SU-DHL-6 (cell line): ENCODE measurements at regions not wholly inside any gene's neighbourhood (a gene's known extent, or its start where the extent isn't known, plus 50 kb on each side); places are given as distances from the start of the nearest gene placed in this dataset.

Experiments used
- H2AFZ ChIP-seq: fragments of 200-600 bp; sonication (generic); 2 replicates; pipeline ENCODE4 v1.6.1; 2014; ENCODE audit warnings: low read depth, mild to moderate bottlenecking, moderate library complexity, mixed read lengths, antibody characterized with exemption, low read length; ENCODE audit not compliant: severe bottlenecking
- H3F3A ChIP-seq: fragments of 200-600 bp; shearing (Covaris generic); 2 replicates; pipeline ENCODE4 v1.6.0; 2016; ENCODE audit warnings: antibody characterized with exemption, mild to moderate bottlenecking; ENCODE audit not compliant: insufficient read depth
- H3K27ac ChIP-seq: fragments of 200-600 bp; sonication (generic); 2 replicates; pipeline ENCODE4 v1.5.1; 2016; ENCODE audit warnings: low read depth, mild to moderate bottlenecking, low read length, moderate library complexity, mixed read lengths
- H3K27me3 ChIP-seq: fragments of 200-600 bp; sonication (generic), shearing (Covaris generic); 2 replicates; pipeline ENCODE4 v1.6.0; 2014; ENCODE audit warnings: mild to moderate bottlenecking, low read length
- H3K36me3 ChIP-seq: fragments of 200-600 bp; sonication (generic); 2 replicates; pipeline ENCODE4 v1.6.1; 2014; ENCODE audit warnings: mild to moderate bottlenecking, low read length, mixed read lengths
- H3K4me2 ChIP-seq: fragments of 300-600, 200-600 bp; shearing (Covaris generic), sonication (generic); 2 replicates; pipeline ENCODE4 v1.6.0; 2014; ENCODE audit warnings: low read length, low read depth, mild to moderate bottlenecking; ENCODE audit not compliant: poor library complexity, severe bottlenecking
- H3K4me3 ChIP-seq: fragments of 200-600 bp; sonication (generic); 2 replicates; pipeline ENCODE4 v1.5.1; 2014; ENCODE audit warnings: antibody characterized with exemption, low read length, mild to moderate bottlenecking, mixed read lengths; ENCODE audit not compliant: insufficient read depth, poor library complexity, severe bottlenecking
- H3K79me2 ChIP-seq: fragments of 200-600 bp; sonication (generic); 2 replicates; pipeline ENCODE4 v1.6.1; 2014; ENCODE audit warnings: mild to moderate bottlenecking, low read length, moderate library complexity; ENCODE audit not compliant: insufficient read depth
- H3K9ac ChIP-seq: fragments of 200-600 bp; sonication (generic); 2 replicates; pipeline ENCODE4 v1.7.0; 2014; ENCODE audit warnings: mild to moderate bottlenecking, low read length
- H3K9me2 ChIP-seq: fragments of 200-600 bp; sonication (generic); replicated peaks from 2 replicates; pipeline ENCODE4 v1.6.1; 2014; ENCODE audit warnings: low read length; ENCODE audit not compliant: insufficient read depth
- H3K9me3 ChIP-seq: fragments of 200-600 bp; sonication (generic); 2 replicates; pipeline ENCODE4 v1.6.1; 2014; ENCODE audit warnings: low read length, mixed read lengths; ENCODE audit not compliant: insufficient read depth
- H4K20me1 ChIP-seq: fragments of 200-600 bp; sonication (generic); 2 replicates; pipeline ENCODE4 v1.6.1; 2014; ENCODE audit warnings: low read depth, mild to moderate bottlenecking, antibody characterized with exemption, low read length, moderate library complexity, mixed read lengths
- CTCF ChIP-seq: fragments of 200-600 bp; sonication (generic); IDR thresholded peaks from one replicate; pipeline ENCODE4 v1.5.1; 2017; ENCODE audit warnings: antibody characterized with exemption, mild to moderate bottlenecking, low read length, moderate library complexity; ENCODE audit not compliant: insufficient read depth, poor library complexity, severe bottlenecking
- EZH2phosphoT487 ChIP-seq: fragments of 200-600 bp; sonication (generic), shearing (Covaris generic); conservative IDR thresholded peaks from 2 replicates; pipeline ENCODE4 v1.6.1; 2018; ENCODE audit warnings: mild to moderate bottlenecking, antibody characterized with exemption, low read length, moderate library complexity, mixed read lengths

- Histone ChIP-seq H3K4me2 (no peak overlapping the region), H3K79me2 (no peaks in the 10 kb centered on the region), H3F3A (no peaks in the 10 kb centered on the region), H3K4me3 (no peak overlapping the region), H3K36me3 (no peaks in the 10 kb centered on the region), H3K9me2 (no peaks in the 10 kb centered on the region), H3K9me3 (no peaks in the 10 kb centered on the region), H2AFZ (no peak overlapping the region), H3K27me3 (no peaks in the 10 kb centered on the region), H3K9ac (no peak overlapping the region), H4K20me1 (no peaks in the 10 kb centered on the region), H3K27ac (no peak overlapping the region)
- TF ChIP-seq CTCF, result no peak
Observed at GRCh38 chr3:59411694-59412093, 361.9 kb upstream of the CFAP20DC start.

- Histone ChIP-seq H2AFZ (no peak overlapping the region), H3K9ac (no peak overlapping the region), H3K27me3 (no peaks in the 10 kb centered on the region), H3K27ac (no peak overlapping the region), H3K9me2 (no peaks in the 10 kb centered on the region), H3K36me3 (no peaks in the 10 kb centered on the region), H3K4me3 (no peak overlapping the region), H3F3A (no peaks in the 10 kb centered on the region), H4K20me1 (no peaks in the 10 kb centered on the region), H3K9me3 (no peaks in the 10 kb centered on the region), H3K79me2 (no peaks in the 10 kb centered on the region), H3K4me2 (no peak overlapping the region)
- TF ChIP-seq EZH2phosphoT487, result no peak
- TF ChIP-seq CTCF, result no peak
Observed at GRCh38 chr3:59411186-59411585, 361.4 kb upstream of the CFAP20DC start.

- Histone ChIP-seq H3F3A (no peaks in the 10 kb centered on the region), H3K27ac (no peak overlapping the region), H3K36me3 (no peaks in the 10 kb centered on the region), H3K4me2 (no peak overlapping the region), H3K4me3 (no peak overlapping the region), H3K9me2 (no peaks in the 10 kb centered on the region), H3K9me3 (no peaks in the 10 kb centered on the region), H4K20me1 (no peaks in the 10 kb centered on the region), H3K79me2 (no peaks in the 10 kb centered on the region), H2AFZ (no peak overlapping the region), H3K27me3 (no peaks in the 10 kb centered on the region), H3K9ac (no peak overlapping the region)
- TF ChIP-seq EZH2phosphoT487 (no peak), CTCF (no peak)
Observed at GRCh38 chr3:59408047-59408624, 358.3 kb upstream of the CFAP20DC start.
